Loucy (cell line): ENCODE measurements at regions not wholly inside any gene's neighbourhood (a gene's known extent, or its start where the extent isn't known, plus 50 kb on each side); places are given as distances from the start of the nearest gene placed in this dataset.

Experiments
- EZH2phosphoT487 ChIP-seq: fragments of 200-600 bp; IDR thresholded peaks from 2 replicates; pipeline ENCODE4 v1.6.1; 2018; ENCODE audit warnings: antibody characterized with exemption, mild to moderate bottlenecking, moderate library complexity, borderline replicate concordance
- TF ChIP-seq, protein P1 (sequence below): fragments of 200-600 bp; sonication (generic); conservative IDR thresholded peaks from 2 replicates; pipeline ENCODE4 v1.5.1; 2014; ENCODE audit warnings: mild to moderate bottlenecking, antibody characterized with exemption, low read length

DNA sequence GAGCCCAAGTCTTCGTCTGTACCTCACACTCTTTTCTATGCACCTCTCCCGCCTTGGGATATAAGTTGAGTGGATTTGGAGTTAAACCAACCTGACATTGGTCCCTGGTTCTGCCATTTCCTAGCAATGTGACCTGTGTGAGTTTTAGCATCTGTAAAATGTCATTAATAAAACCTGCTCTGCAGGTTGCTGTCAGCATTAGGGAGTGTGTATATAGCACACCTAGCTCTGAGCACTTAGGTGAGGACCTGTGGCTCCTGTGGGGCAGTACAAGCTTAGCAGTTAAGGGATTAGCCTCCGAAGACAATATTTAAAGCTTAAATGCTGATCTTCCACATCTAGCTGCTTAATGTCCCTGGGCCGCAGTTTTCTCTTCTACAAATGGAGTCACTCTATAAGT, 248.0 kb downstream of the TMEM114 start:
- TF ChIP-seq, protein P1, sequence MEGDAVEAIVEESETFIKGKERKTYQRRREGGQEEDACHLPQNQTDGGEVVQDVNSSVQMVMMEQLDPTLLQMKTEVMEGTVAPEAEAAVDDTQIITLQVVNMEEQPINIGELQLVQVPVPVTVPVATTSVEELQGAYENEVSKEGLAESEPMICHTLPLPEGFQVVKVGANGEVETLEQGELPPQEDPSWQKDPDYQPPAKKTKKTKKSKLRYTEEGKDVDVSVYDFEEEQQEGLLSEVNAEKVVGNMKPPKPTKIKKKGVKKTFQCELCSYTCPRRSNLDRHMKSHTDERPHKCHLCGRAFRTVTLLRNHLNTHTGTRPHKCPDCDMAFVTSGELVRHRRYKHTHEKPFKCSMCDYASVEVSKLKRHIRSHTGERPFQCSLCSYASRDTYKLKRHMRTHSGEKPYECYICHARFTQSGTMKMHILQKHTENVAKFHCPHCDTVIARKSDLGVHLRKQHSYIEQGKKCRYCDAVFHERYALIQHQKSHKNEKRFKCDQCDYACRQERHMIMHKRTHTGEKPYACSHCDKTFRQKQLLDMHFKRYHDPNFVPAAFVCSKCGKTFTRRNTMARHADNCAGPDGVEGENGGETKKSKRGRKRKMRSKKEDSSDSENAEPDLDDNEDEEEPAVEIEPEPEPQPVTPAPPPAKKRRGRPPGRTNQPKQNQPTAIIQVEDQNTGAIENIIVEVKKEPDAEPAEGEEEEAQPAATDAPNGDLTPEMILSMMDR = no peak
- no peak for TF ChIP-seq EZH2phosphoT487
